ENCODE measurements at regions not wholly inside any gene's neighbourhood (a gene's known extent, or its start where the extent isn't known, plus 50 kb on each side); places are given as distances from the start of the nearest gene placed in this dataset.

DNA sequence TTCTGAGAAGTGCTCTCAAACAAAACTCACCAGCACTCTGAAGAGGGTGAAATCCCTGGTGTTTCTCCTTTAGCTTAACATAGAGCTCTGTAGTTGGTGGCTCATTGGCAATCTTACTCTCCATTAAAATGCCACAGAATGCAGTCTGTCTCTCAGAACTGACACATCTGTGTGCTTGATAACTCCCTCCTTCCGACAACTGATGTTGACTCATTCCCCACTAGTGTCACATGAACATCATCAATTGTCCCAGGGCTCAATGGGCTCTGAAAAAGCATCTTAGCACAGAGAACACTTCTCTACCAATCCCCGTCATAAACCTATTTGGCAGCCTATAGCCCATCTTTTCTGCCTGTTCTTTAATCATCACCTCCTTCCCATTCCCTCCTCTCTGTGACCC lies 133.2 kb upstream of the ZC3H11B start:
- no peak for DNase-seq
- TF ChIP-seq POLR2A (IDR thresholded peaks at IDR 0.05; ENCODE audit: low read length): no peak
- no peak for TF ChIP-seq GATA1 (IDR thresholded peaks at IDR 0.05; ENCODE audit: low read depth, low read length)

DNA sequence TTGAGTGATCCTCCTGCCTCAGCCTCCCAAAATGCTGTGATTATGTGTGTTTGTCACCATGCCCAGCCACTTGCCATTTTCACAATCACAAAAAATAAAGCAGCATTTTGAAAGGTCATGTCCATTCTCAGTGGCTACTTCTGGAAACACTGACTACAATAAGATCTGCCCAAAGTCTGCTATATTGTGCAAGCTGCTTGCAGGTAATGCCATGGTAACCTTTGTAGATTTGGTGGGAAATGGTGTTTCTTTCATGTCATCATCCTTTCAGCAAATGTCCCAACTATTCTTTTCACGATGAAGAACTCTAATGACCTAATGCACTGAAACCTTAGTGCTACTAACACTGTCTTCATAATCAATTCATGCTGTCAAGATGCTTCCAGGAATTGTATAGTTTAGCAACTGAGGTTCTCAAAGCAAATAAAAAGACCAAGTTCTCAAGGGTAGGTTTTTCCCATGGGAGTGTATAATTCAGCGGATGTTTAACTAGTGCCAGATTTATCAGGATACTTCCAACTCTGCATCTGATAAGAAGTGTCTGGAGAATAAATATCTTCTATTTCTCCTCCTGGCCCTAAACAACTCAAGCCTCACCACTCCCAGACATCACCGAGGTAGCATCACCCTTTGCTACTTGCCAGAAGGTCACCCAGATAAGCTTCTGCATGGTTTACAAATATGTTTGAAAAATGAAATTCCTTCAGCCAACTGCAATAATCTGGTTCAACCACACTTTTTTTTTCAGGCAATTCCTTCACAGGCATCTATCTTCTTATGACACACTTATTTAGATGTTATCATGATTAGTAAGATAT lies 132.0 kb upstream of the ZC3H11B start:
- no peak for DNase-seq
- TF ChIP-seq POLR2A (IDR thresholded peaks at IDR 0.05; ENCODE audit: low read length) (no peak), GATA1 (IDR thresholded peaks at IDR 0.05; ENCODE audit: low read depth, low read length) (no peak)

DNA sequence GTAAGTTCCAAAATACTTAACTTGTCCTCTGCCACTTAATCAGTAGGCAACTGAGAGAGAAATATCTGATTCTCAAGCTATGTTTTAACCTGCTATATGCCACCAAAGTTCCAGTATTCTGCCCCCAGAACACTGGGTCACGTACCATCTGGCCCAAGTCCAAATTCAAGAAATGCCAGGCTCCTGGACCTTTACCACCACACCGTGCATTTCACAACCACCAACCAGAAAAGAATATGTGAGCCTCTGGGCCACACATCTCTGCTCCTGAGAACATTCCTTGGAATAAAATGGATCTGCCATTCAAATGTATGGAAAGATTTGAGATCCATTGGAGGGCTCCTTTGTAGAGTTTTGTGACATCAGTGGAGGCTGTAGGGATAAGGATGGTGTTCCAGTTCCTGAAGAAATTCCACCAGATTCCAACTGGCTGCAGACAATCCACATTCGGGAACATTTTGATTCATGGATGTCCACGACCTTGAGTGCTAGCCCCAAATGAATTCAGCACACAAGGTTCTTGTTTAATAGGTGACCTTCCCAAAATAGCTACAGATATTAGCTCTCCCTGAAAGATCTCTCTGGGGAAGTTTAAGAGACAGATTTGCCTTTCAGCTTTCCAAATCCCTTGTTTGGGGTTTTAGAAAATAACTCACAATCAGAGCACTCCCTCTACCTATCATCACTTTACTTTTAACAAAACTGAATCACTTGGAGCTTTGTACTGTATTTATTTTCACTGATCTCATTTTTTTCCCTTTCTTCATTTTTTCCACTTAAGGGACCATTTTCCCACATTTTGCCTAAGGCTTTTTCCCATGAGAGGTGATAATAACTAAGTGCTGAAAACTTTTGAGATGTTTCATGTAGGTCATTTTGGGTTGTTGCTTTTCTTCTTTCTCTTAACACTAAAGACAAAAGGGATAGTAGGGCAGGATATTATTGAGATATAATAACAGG lies 128.4 kb upstream of the ZC3H11B start:
- DNase-seq: no peak
- TF ChIP-seq GATA1 (IDR thresholded peaks at IDR 0.05; ENCODE audit: low read depth, low read length): no peak
- no peak for TF ChIP-seq POLR2A (IDR thresholded peaks at IDR 0.05; ENCODE audit: low read length)

DNA sequence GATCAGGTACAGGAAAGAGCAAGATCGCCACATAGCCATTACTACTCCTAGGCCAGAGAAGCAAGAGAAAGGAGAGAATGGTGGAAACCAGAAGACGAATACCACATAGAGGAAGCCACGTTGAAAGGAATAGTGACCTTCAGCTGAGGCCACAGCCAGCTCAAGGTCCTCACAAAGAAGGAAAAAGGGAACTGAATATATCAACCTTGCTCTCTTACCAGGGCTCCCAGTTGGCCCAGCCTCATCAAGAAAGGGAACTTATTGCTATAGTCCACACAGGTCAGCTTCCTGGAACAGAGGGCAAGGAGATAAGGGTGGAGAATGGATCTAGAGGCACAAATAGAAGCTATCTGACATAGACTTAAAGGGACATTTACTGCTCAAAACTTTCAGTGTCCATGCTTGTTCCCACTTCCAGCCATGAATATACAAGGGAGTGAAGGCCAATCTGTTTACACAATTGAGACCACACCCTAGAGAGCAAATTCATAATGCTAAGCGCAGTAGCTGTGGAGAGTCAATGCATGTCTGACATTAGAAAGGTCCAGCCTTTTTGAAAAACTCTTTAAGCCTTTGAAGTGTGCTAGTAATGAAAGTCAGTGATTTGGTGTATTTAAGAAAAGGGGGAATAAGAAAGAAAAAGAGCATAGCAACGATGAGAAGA lies 120.7 kb upstream of the ZC3H11B start:
- TF ChIP-seq GATA1 (IDR thresholded peaks at IDR 0.05; ENCODE audit: low read depth, low read length) (no peak), POLR2A (IDR thresholded peaks at IDR 0.05; ENCODE audit: low read length) (no peak)
- DNase-seq: no peak

DNA sequence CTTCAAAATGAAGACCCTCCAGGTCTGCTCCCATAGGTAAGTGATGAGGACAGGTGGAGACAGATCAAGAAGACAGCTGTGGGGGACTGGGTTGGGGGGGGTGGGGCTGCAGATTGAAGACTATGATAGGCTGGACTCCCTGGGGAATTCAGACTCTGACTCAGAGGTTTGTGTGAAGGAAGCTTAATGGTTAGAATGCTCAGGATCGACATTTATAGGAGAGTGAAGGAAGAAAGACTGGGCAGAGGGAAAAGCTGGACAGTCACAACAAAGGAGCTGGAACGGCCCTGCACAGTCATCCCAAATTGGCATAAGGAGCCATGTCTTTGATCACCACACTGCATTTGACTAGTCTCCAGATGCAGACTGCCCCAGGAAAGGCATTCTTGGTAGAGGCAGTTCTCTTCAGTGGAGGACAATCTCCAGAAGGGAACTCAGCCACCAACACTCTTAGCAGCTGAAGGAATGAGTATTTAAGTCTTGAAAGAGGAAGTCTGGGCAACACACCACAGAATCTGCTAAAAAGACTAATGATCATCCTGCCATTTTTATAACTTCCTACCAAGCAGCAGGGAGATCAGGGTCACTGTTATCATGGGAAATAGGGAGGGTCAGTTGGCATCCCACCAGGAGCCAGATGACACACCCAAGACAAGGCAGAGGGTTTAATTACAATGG lies 120.0 kb upstream of the ZC3H11B start:
- DNase-seq: no peak
- TF ChIP-seq POLR2A (IDR thresholded peaks at IDR 0.05; ENCODE audit: low read length) (no peak), GATA1 (IDR thresholded peaks at IDR 0.05; ENCODE audit: low read depth, low read length) (no peak)

DNA sequence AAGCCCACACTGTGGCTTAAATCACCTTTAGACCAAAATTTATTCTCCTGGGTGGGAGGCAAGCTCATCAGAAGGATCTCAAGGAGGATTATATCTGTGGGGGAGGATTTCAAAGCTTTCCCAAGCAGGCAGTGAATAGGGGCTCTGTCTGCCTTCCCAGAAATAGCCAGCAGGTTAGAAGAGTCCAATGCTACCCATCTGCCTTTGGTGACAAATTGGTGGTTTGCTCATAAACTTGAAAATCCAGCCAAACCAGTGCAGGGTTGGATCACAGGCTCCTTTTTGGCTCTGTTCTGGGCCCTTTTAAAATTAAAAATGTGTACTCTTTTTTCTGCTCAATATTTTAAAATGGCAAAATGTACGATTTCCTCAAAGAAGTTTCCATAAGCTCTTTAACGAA lies 118.9 kb upstream of the ZC3H11B start:
- no peak for DNase-seq
- no peak for TF ChIP-seq POLR2A (IDR thresholded peaks at IDR 0.05; ENCODE audit: low read length)
- no peak for TF ChIP-seq GATA1 (IDR thresholded peaks at IDR 0.05; ENCODE audit: low read depth, low read length)

DNA sequence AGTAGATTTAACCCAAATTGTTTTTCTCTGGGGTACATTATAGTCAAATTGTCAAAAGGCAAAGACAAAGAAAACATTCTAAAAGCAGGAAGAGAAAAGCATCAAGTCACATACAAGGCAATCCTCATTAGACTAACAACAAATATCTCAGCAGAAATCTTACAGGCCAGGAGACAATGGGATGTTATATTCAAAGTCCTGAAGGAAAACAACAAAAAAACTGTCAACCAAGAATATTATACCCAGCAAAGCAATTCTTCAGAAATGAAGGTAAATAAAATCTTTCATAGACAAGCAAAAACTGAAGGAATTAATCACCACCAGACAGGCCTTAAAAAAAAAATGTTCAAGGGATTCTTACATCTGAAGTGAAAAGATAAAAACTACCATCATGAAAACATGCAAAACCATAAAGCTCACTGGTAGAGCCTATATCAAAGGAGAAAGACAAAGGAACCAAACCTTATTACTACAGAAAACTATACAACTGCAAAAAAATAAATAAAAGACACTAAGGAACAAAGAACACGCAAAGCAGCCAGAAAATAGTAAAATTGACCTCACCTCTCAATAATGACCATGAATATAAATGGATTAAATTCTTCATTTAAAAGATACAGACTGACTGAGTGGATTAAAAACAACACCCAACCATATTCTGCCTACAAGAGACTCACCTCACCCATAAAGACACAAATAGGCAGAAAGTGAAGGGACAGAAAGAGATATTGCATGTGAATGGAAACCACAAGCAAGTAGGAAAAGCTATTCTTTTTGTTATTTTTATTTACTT lies 113.8 kb upstream of the ZC3H11B start:
- DNase-seq: no peak
- TF ChIP-seq POLR2A (IDR thresholded peaks at IDR 0.05; ENCODE audit: low read length) (no peak), GATA1 (IDR thresholded peaks at IDR 0.05; ENCODE audit: low read depth, low read length) (no peak)

DNA sequence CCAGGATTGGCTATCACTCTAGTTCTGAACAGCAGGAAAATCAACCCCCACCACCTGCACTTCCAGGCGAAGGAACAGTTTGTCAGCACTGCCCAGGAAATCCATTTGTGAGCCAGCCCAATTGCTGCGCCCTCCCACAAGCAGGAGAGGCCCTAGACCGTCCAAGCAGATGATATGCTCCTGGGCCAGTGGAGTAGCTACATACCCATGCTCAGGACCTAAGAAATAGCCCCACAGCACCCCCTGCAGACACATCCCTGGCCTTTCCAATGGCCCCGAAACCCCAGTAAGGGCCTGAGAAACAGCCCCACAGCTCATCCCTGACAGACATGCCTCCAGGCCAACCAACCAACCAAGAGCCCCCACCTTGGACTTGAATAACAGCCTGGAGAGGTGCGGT lies 111.5 kb upstream of the ZC3H11B start:
- DNase-seq: no peak
- TF ChIP-seq GATA1 (IDR thresholded peaks at IDR 0.05; ENCODE audit: low read depth, low read length) (no peak), POLR2A (IDR thresholded peaks at IDR 0.05; ENCODE audit: low read length) (no peak)

DNA sequence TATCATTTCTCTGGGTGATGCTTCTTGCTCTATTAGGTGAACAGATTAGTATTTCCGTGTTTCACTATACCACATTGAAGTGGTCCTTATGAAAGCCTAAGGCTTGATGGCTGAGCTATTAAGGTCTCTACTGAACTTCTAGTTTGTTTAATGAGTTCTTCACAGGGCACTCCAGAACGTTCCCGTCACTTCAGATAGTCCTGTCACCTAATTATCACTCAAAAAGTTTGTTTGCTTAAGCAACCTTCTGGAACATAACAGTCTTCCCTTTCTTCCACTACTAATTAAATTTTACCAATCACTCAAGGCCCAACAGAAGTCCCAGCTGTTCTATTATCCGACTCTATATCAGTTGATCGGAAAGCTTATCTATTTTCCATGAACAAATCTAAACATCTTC lies 104.6 kb upstream of the ZC3H11B start:
- DNase-seq: no peak

DNA sequence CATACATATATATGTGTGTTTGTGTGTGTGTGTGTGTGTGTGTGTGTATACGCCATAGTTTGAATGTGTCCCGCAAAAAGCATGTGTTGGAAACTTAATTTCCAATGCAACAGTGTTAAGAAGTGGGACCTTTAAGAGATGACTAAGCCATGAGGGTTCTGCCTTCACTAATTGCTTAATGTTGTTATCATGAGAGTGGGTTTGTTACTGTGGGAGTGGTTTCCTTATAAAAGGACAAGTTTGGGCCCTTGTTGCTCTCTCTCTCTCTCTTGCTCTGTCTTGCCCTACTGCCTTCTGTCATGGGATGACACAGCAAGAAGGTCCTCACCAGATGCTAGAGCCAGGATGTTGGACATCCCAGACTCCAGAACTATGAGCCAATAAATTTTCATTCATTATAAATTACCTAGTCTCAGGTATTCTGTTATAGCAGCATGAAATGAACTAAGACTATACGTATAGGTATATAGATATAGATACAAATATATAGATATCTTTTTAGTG lies 103.8 kb upstream of the ZC3H11B start:
- TF ChIP-seq GATA1 (IDR thresholded peaks at IDR 0.05; ENCODE audit: low read depth, low read length) (no peak), POLR2A (IDR thresholded peaks at IDR 0.05; ENCODE audit: low read length) (no peak)
- DNase-seq: no peak

More for the DNA sequence above, 104.6 kb upstream of the ZC3H11B start:
- no peak for TF ChIP-seq GATA1 (IDR thresholded peaks at IDR 0.05; ENCODE audit: low read depth, low read length)
- TF ChIP-seq POLR2A (IDR thresholded peaks at IDR 0.05; ENCODE audit: low read length): no peak

DNA sequence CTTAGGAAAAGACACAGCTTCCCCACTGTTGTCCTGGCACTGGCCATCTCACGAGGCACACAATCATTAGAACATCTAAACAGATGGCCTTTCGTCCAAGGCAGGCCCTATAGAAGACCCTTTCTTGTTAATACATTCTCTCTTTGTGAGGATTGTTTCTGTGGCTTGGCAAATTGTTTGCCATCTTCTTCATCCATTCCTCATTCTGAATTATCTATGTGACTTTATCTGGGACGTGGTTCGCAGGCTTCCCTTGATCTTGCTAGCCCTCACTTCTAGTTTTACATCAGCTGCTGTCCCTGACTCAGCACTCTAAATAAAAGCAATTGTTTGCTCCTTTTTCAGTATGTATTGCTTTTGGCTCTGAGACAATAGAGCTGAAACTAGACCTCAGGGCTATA lies 101.1 kb upstream of the ZC3H11B start:
- no peak for DNase-seq
- TF ChIP-seq POLR2A (IDR thresholded peaks at IDR 0.05; ENCODE audit: low read length) (no peak), GATA1 (IDR thresholded peaks at IDR 0.05; ENCODE audit: low read depth, low read length) (no peak)

DNA sequence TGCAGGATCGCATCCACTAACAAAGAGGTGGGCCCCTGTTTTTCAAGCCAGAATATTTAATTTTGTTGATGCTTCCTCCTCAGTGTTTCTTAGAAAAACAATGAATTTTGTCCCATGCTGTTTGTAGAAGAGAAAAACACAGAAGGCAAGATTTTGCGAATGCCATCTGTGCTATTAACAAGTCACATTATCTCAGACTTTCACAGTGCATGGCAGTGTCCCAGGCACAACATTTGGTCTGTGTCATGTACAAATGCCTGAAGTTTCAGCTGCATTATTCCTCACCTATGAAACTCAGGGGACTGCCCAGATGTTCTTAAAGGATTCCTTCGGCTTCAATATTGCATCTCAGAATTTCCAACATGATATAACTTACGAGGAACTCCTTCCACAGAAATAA lies 99.6 kb upstream of the ZC3H11B start:
- no peak for TF ChIP-seq GATA1 (IDR thresholded peaks at IDR 0.05; ENCODE audit: low read depth, low read length)
- no peak for TF ChIP-seq POLR2A (IDR thresholded peaks at IDR 0.05; ENCODE audit: low read length)

More for the DNA sequence above, 99.6 kb upstream of the ZC3H11B start:
- no peak for DNase-seq
